Spleen (tissue), 11 donors: ENCODE measurements at regions not wholly inside any gene's neighbourhood (a gene's known extent, or its start where the extent isn't known, plus 50 kb on each side); places are given as distances from the start of the nearest gene placed in this dataset.

ENCODE experiments used
- DNase-seq: peaks from one replicate; pipeline ENCODE4 v3.0.0-alpha.2; 2020
- H3K27ac ChIP-seq, 8 donors: fragments of 200-600 bp; sonication (generic) in 7 of 8; 1 replicate in 4 of 8; 2 replicates in 4 of 8; pipeline versions ENCODE4 v1.5.0 to v1.8.0; 2016 to 2021; ENCODE audit warnings: inconsistent platforms in 4 of 8, mild to moderate bottlenecking in 4 of 8, moderate library complexity in 1 of 8
- H3K27me3 ChIP-seq, 7 donors: fragments of 200-600 bp; sonication (generic) in 6 of 7; replicated peaks in 1 of 7; 1 replicate in 4 of 7; 2 replicates in 3 of 7; pipeline versions ENCODE4 v1.5.0 to v1.8.0; 2016 to 2021; ENCODE audit warnings: inconsistent platforms in 3 of 7, mild to moderate bottlenecking in 1 of 7
- H3K36me3 ChIP-seq, 6 donors: fragments of 200-600 bp; sonication (generic) in 5 of 6; 1 replicate in 4 of 6; 2 replicates in 2 of 6; pipeline versions ENCODE4 v1.5.0 to v1.8.0; 2016 to 2021; ENCODE audit warnings: inconsistent platforms in 2 of 6
- H3K4me1 ChIP-seq, 6 donors: fragments of 200-600 bp; sonication (generic) in 5 of 6; 1 replicate in 3 of 6; 2 replicates in 3 of 6; pipeline versions ENCODE4 v1.5.0 to v1.8.0; 2016 to 2021; ENCODE audit warnings: inconsistent platforms in 3 of 6
- H3K4me3 ChIP-seq, 8 donors: fragments of 200-600 bp; sonication (generic) in 7 of 8; 1 replicate in 4 of 8; 2 replicates in 4 of 8; pipeline versions ENCODE4 v1.5.0 to v1.8.0; 2016 to 2021; ENCODE audit warnings: inconsistent platforms in 4 of 8, mild to moderate bottlenecking in 4 of 8, moderate library complexity in 2 of 8
- H3K9me3 ChIP-seq, 8 donors: fragments of 200-600 bp; sonication (generic) in 7 of 8; 1 replicate in 4 of 8; 2 replicates in 4 of 8; pipeline versions ENCODE4 v1.5.0 to v1.8.0; 2016 to 2021; ENCODE audit warnings: inconsistent platforms in 4 of 8
- CTCF ChIP-seq, 11 experiments: fragments of 200-600 bp in 7 of 11; fragments of 450-650 bp in 4 of 11; sonication (generic) in 4 of 11; IDR thresholded peaks in 8 of 11; conservative IDR thresholded peaks in 3 of 11; 1 replicate in 7 of 11; 2 replicates in 4 of 11; pipeline versions ENCODE4 v1.4.0 to v1.8.0; 2016 to 2021; ENCODE audit warnings: antibody characterized with exemption in 11 of 11, inconsistent platforms in 4 of 11, mild to moderate bottlenecking in 1 of 11
- POLR2A ChIP-seq, 3 donors: fragments of 450-650 bp; IDR thresholded peaks; one replicate each; pipeline ENCODE4 v1.5.1; 2017; ENCODE audit warnings: antibody characterized with exemption in 3 of 3, mild to moderate bottlenecking in 1 of 3
- POLR2AphosphoS5 ChIP-seq, 3 donors: sonication (generic); formaldehyde crosslinking; IDR thresholded peaks; one replicate each; pipeline ENCODE4 v1.5.1; 2017; ENCODE audit warnings: antibody characterized with exemption in 3 of 3
- WGBS, 5 donors: extraction: QIAGEN DNeasy Blood & Tissue Kit in 3 of 5; methylation state at CpG; one replicate each; pipeline versions ENCODE4 v1.1.5 to v1.1.7; 2013 to 2018; 5-methylcytosine and 5-hydroxymethylcytosine counted together
- intact Hi-C: fragments of 100-400 bp; cut with DNase I; formaldehyde crosslinking; loops from one replicate; pipeline ENCODE4 v1.15.0; 2023; ENCODE audit warnings: low total_unique reads
- donor health status: healthy with polysubstance abuse.
- donor health status: DM: no; HTN: no; CAD: no; lungs with moderate emphysema.
- donor health status: DM: no; HTN: no; CAD: no.
- donor health status: Bipolar disorder and iron deficiency.
- donor health status: healthy.
- donor health status: DM: no; HTN: no; CAD: no.
- donor health status: DM: yes; HTN: yes; CAD: no.

GRCh38 chr3:169029674-169030285, 633.7 kb downstream of the MECOM start:
- DNase-seq, result no peak
- intact Hi-C loops, result no loop called here
- TF ChIP-seq POLR2A (IDR thresholded peaks at IDR 0.05) (no peak), CTCF (IDR thresholded peaks at IDR 0.05 in 8 of 11, conservative IDR thresholded peaks at IDR 0.05 in 3 of 11) (no peak), POLR2AphosphoS5 (IDR thresholded peaks at IDR 0.05) (no peak)
- WGBS, 5 donors, result 86 to 99% (median 95%) methylated on average over 3 of the region's 3 CpGs
- no peaks in the 10 kb centered on the region for H3K27me3 ChIP-seq
- H3K4me3 ChIP-seq, result no peak overlapping the region
- no peaks in the 10 kb centered on the region for H3K4me1 ChIP-seq
- no peak overlapping the region for H3K27ac ChIP-seq
- peaks cover 0 to 4% (median 0%) of the 10 kb centered on the region in 8 donors for H3K9me3 ChIP-seq
- no peaks in the 10 kb centered on the region for H3K36me3 ChIP-seq

GRCh38 chr3:169028716-169029115, 634.8 kb downstream of the MECOM start:
- Histone ChIP-seq H3K27ac (no peak overlapping the region), H3K36me3 (no peaks in the 10 kb centered on the region), H3K4me3 (no peak overlapping the region), H3K9me3 (peaks cover 0 to 4% (median 0%) of the 10 kb centered on the region in 8 donors), H3K27me3 (no peaks in the 10 kb centered on the region), H3K4me1 (no peaks in the 10 kb centered on the region)
- TF ChIP-seq POLR2A (IDR thresholded peaks at IDR 0.05) (no peak), CTCF (IDR thresholded peaks at IDR 0.05 in 8 of 11, conservative IDR thresholded peaks at IDR 0.05 in 3 of 11) (no peak), POLR2AphosphoS5 (IDR thresholded peaks at IDR 0.05) (no peak)
- intact Hi-C loops, result no loop called here
- no peak for DNase-seq
- 86 to 92% (median 88%) methylated on average over 5 of the region's 5 CpGs for WGBS, 5 donors

- Histone ChIP-seq H3K27ac (no peak overlapping the region), H3K36me3 (no peaks in the 10 kb centered on the region), H3K9me3 (peaks cover 0 to 4% (median 0%) of the 10 kb centered on the region in 8 donors), H3K27me3 (no peaks in the 10 kb centered on the region), H3K4me1 (no peaks in the 10 kb centered on the region), H3K4me3 (no peak overlapping the region)
- TF ChIP-seq CTCF (IDR thresholded peaks at IDR 0.05 in 8 of 11, conservative IDR thresholded peaks at IDR 0.05 in 3 of 11) (no peak), POLR2A (IDR thresholded peaks at IDR 0.05) (no peak), POLR2AphosphoS5 (IDR thresholded peaks at IDR 0.05) (no peak)
- 74 to 90% (median 83%) methylated on average over 5 of the region's 5 CpGs for WGBS, 5 donors
- intact Hi-C loops, result no loop called here
- no peak for DNase-seq
Measured at GRCh38 chr3:169026543-169027182, 636.8 kb downstream of the MECOM start.

GRCh38 chr3:169022457-169022856, 641.1 kb downstream of the MECOM start:
- WGBS, 5 donors, result 92 to 97% (median 95%) methylated on average over 1 of the region's 1 CpG

More at GRCh38 chr3:169022457-169022856, 641.1 kb downstream of the MECOM start:
- intact Hi-C loops, result no loop called here
- no peaks in the 10 kb centered on the region for H3K4me1 ChIP-seq
- no peaks in the 10 kb centered on the region for H3K27me3 ChIP-seq
- no peaks in the 10 kb centered on the region for H3K36me3 ChIP-seq
- no peak for DNase-seq
- H3K9me3 ChIP-seq, result no peaks in the 10 kb centered on the region
- no peak overlapping the region for H3K4me3 ChIP-seq
- TF ChIP-seq CTCF (IDR thresholded peaks at IDR 0.05 in 8 of 11, conservative IDR thresholded peaks at IDR 0.05 in 3 of 11) (no peak), POLR2A (IDR thresholded peaks at IDR 0.05) (no peak), POLR2AphosphoS5 (IDR thresholded peaks at IDR 0.05) (no peak)
- no peak overlapping the region for H3K27ac ChIP-seq
